ENCODE measurements at regions not wholly inside any gene's neighbourhood (a gene's known extent, or its start where the extent isn't known, plus 50 kb on each side); places are given as distances from the start of the nearest gene placed in this dataset.

DNA sequence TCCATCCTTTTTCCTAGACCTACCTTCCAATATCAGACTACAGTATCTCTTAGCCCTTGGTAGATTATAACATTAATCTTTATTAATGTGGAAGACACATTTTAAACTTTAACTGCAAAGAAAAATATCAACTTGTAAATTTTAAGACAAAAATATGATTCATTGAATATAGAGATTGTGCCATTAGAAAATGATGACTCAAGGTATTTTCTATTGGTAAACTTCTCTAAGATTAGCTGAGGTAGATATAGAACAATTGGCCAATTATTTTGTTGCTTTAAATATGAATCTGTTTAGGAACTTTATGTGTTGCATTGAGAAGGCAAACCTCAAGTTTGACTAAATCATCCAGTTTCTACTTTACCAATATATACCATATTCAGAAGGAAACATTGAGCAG is 604.7 kb downstream of the CBLN2 start:
- TF ChIP-seq, protein P1, sequence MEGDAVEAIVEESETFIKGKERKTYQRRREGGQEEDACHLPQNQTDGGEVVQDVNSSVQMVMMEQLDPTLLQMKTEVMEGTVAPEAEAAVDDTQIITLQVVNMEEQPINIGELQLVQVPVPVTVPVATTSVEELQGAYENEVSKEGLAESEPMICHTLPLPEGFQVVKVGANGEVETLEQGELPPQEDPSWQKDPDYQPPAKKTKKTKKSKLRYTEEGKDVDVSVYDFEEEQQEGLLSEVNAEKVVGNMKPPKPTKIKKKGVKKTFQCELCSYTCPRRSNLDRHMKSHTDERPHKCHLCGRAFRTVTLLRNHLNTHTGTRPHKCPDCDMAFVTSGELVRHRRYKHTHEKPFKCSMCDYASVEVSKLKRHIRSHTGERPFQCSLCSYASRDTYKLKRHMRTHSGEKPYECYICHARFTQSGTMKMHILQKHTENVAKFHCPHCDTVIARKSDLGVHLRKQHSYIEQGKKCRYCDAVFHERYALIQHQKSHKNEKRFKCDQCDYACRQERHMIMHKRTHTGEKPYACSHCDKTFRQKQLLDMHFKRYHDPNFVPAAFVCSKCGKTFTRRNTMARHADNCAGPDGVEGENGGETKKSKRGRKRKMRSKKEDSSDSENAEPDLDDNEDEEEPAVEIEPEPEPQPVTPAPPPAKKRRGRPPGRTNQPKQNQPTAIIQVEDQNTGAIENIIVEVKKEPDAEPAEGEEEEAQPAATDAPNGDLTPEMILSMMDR (IDR thresholded peaks at IDR 0.05; ENCODE audit: control extremely low read depth, extremely low read depth, low read depth, missing control alignments): no peak
- POLR2A ChIA-PET: no interaction called here
- CTCF ChIA-PET: no interaction called here
- DNase-seq (ENCODE audit: extremely low spot score): no peak

DNA sequence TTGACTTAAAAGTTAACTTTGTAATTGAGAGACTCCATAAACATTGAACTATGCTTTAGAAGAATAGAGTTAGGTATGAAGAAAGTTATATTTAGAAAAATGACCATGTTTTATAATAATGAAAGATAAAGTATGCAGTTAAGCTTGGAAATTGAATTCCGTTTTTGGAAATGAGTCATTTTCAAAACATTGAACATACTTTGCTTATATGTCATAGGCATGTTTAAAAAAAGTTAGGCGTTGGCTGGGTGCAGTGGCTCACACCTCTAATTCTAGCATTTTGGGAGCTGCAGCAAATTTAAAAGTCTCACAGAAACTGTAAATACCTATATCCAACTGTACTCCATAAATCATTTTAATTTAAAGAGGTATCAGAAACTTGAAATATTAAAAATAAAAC is 607.4 kb downstream of the CBLN2 start:
- ChIA-PET CTCF (no interaction called here), POLR2A (no interaction called here)
- TF ChIP-seq, protein P1 (IDR thresholded peaks at IDR 0.05; ENCODE audit: control extremely low read depth, extremely low read depth, low read depth, missing control alignments): no peak
- no peak for DNase-seq (ENCODE audit: extremely low spot score)

GRCh38 chr18:71919211-71919610 is 624.9 kb downstream of the CBLN2 start:
- CTCF ChIA-PET: no interaction called here
- TF ChIP-seq, protein P1 (IDR thresholded peaks at IDR 0.05; ENCODE audit: control extremely low read depth, extremely low read depth, low read depth, missing control alignments): no peak

GRCh38 chr18:71913641-71914040 is 630.5 kb downstream of the CBLN2 start:
- POLR2A ChIA-PET: no interaction called here
- TF ChIP-seq, protein P1 (IDR thresholded peaks at IDR 0.05; ENCODE audit: control extremely low read depth, extremely low read depth, low read depth, missing control alignments): no peak
- DNase-seq (ENCODE audit: extremely low spot score): no peak
- CTCF ChIA-PET: no interaction called here

More at GRCh38 chr18:71919211-71919610, 624.9 kb downstream of the CBLN2 start:
- DNase-seq (ENCODE audit: extremely low spot score): no peak
- POLR2A ChIA-PET: no interaction called here

DNA sequence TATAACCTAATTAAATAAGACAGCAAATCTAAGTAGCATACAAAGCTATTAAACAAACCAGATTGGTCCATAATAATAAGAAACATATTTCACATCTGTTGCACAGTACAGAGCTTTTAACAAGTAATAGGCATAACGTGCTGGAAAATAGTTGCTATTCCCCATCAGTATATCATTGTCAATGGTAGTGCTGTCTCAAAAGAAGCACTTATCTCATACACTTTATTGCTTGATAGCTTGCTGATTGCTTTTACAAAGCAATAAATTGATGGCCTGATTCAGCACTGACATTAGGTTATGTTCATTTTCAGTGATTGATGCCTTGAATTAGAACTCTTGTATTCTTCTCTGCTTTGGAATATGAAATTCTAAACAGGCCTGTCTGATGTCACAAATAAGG is 641.7 kb downstream of the CBLN2 start:
- POLR2A ChIA-PET: no interaction called here

DNA sequence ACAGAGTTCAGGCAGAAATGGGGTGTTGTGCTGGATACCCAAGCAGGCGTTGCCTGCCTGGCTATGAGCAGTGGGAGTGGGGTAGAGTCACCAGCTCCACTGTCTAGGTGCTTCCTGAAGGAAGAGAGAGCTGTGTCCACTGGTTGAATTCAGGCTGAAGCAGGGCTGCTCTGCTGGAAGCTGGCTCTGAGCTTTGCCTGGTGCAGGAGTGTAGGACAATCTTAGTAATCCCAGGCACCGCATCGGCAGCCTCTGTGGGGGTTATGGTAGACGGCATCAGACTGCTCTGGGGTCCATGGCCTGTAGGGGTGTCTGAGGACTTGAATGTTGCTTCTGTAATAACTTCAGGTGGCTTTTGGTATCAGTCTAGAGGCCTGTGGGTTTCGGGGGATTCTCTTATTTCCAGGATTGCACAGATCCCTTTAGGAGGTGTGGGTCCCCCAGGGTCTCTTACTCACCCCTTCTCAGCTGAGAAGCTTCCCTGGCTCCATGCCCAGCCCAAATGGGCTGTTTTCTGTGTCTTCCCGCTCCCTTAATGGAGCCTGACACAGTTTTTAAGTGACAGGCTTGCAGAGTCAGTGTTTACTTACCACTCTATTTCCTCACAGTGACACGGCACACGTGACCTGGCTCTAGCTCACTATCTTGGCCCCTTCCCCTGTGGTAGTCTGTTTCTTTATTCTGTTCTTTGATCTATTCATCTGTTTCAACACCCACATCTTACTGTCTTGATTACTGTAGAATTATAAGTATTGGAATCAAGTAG is 644.3 kb downstream of the CBLN2 start:
- DNase-seq (ENCODE audit: extremely low spot score): no peak
- CTCF ChIA-PET: interaction anchor here (1.0 kb wide), 1 partner anchor 9 kb away, joined by 3 read pairs; no protein-coding TSS in a partner anchor
- POLR2A ChIA-PET: no interaction called here
- TF ChIP-seq, protein P1 (IDR thresholded peaks at IDR 0.05; ENCODE audit: control extremely low read depth, extremely low read depth, low read depth, missing control alignments): no peak

More for the DNA sequence above, 641.7 kb downstream of the CBLN2 start:
- CTCF ChIA-PET: no interaction called here
- DNase-seq (ENCODE audit: extremely low spot score): no peak
- TF ChIP-seq, protein P1 (IDR thresholded peaks at IDR 0.05; ENCODE audit: control extremely low read depth, extremely low read depth, low read depth, missing control alignments): no peak

Data from GM10248 (cell line).